NCI-H2081 treated with DMSO at 0.1 percent for 48 hours (cell line): ENCODE measurements at regions not wholly inside any gene's neighbourhood (a gene's known extent, or its start where the extent isn't known, plus 50 kb on each side); places are given as distances from the start of the nearest gene placed in this dataset.

Source experiments
- DNase-seq: peaks from one replicate; lab custom pipeline; 2025; lab: John Stamatoyannopoulos, UW

GRCh38 chr3:46113608-46114007 lies 86.3 kb upstream of the XCR1 start:
- no peak for DNase-seq

GRCh38 chr3:46112984-46113383 lies 85.7 kb upstream of the XCR1 start:
- DNase-seq: no peak

- DNase-seq: no peak
Observed at GRCh38 chr3:46112296-46112695, 85.0 kb upstream of the XCR1 start.

- DNase-seq: peak; percentile 10
Observed at GRCh38 chr3:46110701-46111493, 83.6 kb upstream of the XCR1 start.

GRCh38 chr3:46107682-46108081 lies 80.4 kb upstream of the XCR1 start:
- no peak for DNase-seq

- no peak for DNase-seq
Observed at GRCh38 chr3:46105306-46105919, 78.1 kb upstream of the XCR1 start.

GRCh38 chr3:46104706-46105105 lies 77.4 kb upstream of the XCR1 start:
- DNase-seq: no peak

GRCh38 chr3:46102780-46103130 lies 75.5 kb upstream of the XCR1 start:
- no peak for DNase-seq

GRCh38 chr3:46102059-46102779 lies 74.9 kb upstream of the XCR1 start:
- DNase-seq: no peak

GRCh38 chr3:46100812-46101211 lies 73.5 kb upstream of the XCR1 start:
- DNase-seq: no peak

- DNase-seq: no peak
Observed at GRCh38 chr3:46098319-46098761, 71.1 kb upstream of the XCR1 start.

GRCh38 chr3:46097691-46098241 lies 70.5 kb upstream of the XCR1 start:
- DNase-seq: no peak

GRCh38 chr3:46096781-46097180 lies 69.5 kb upstream of the XCR1 start:
- no peak for DNase-seq

GRCh38 chr3:46096336-46096735 lies 69.1 kb upstream of the XCR1 start:
- DNase-seq: no peak

- no peak for DNase-seq
Observed at GRCh38 chr3:46095307-46095706, 68.0 kb upstream of the XCR1 start.

- no peak for DNase-seq
Observed at GRCh38 chr3:46094506-46094905, 67.2 kb upstream of the XCR1 start.

GRCh38 chr3:46093966-46094365 lies 66.7 kb upstream of the XCR1 start:
- no peak for DNase-seq

- no peak for DNase-seq
Observed at GRCh38 chr3:46093327-46093942, 66.2 kb upstream of the XCR1 start.

GRCh38 chr3:46092702-46093080 lies 65.4 kb upstream of the XCR1 start:
- no peak for DNase-seq

- no peak for DNase-seq
Observed at GRCh38 chr3:46091741-46092701, 64.7 kb upstream of the XCR1 start.

GRCh38 chr3:46091046-46091445 lies 63.8 kb upstream of the XCR1 start:
- no peak for DNase-seq
